ENCODE measurements at regions not wholly inside any gene's neighbourhood (a gene's known extent, or its start where the extent isn't known, plus 50 kb on each side); places are given as distances from the start of the nearest gene placed in this dataset.

GRCh38 chr6:137365707-137366437, 128.3 kb downstream of the OLIG3 start:
- TF ChIP-seq BACH2 (CRISPR knock-in tag; IDR thresholded peaks at IDR 0.05; ENCODE audit: borderline replicate concordance) = no peak
- no peak for TF ChIP-seq ZC3H10 (CRISPR knock-in tag; IDR thresholded peaks at IDR 0.05)
- no peak for TF ChIP-seq TCF4 (CRISPR knock-in tag; IDR thresholded peaks at IDR 0.05; ENCODE audit: borderline replicate concordance)
- no peak for ATAC-seq

GRCh38 chr6:137363805-137364138, 130.4 kb downstream of the OLIG3 start:
- no peak for TF ChIP-seq SNAI2 (CRISPR knock-in tag; IDR thresholded peaks at IDR 0.05)
- no peak for TF ChIP-seq TCF4 (CRISPR knock-in tag; IDR thresholded peaks at IDR 0.05; ENCODE audit: borderline replicate concordance)
- TF ChIP-seq ZFP3 (CRISPR knock-in tag; IDR thresholded peaks at IDR 0.05) = no peak
- no peak for TF ChIP-seq ZFP30 (CRISPR knock-in tag; IDR thresholded peaks at IDR 0.05)
- no peak for TF ChIP-seq TSHZ2 (CRISPR knock-in tag; IDR thresholded peaks at IDR 0.05)
- TF ChIP-seq TOX (CRISPR knock-in tag; IDR thresholded peaks at IDR 0.05; ENCODE audit: borderline replicate concordance) = no peak
- TF ChIP-seq PATZ1 (CRISPR knock-in tag; IDR thresholded peaks at IDR 0.05; ENCODE audit: borderline replicate concordance) = no peak
- no peak for TF ChIP-seq POU6F1 (CRISPR knock-in tag; IDR thresholded peaks at IDR 0.05; ENCODE audit: borderline replicate concordance, low read depth)
- TF ChIP-seq ZNF70 (CRISPR knock-in tag; IDR thresholded peaks at IDR 0.05) = no peak
- TF ChIP-seq ZNF8 (CRISPR knock-in tag; IDR thresholded peaks at IDR 0.05) = no peak
- no peak for TF ChIP-seq CSRNP3 (CRISPR knock-in tag; IDR thresholded peaks at IDR 0.05)
- no peak for TF ChIP-seq ARNTL (CRISPR knock-in tag; IDR thresholded peaks at IDR 0.05; ENCODE audit: borderline replicate concordance, low read depth)
- no peak for TF ChIP-seq ESRRG (CRISPR knock-in tag; IDR thresholded peaks at IDR 0.05)
- no peak for TF ChIP-seq PPARA (CRISPR knock-in tag; IDR thresholded peaks at IDR 0.05; ENCODE audit: borderline replicate concordance)
- TF ChIP-seq GLIS3 (CRISPR knock-in tag; IDR thresholded peaks at IDR 0.05) = no peak
- no peak for TF ChIP-seq OSR1 (CRISPR knock-in tag; IDR thresholded peaks at IDR 0.05)
- ATAC-seq = no peak

GRCh38 chr6:137362878-137363804, 131.1 kb downstream of the OLIG3 start:
- ATAC-seq = no peak
- TF ChIP-seq TCF4 (CRISPR knock-in tag; IDR thresholded peaks at IDR 0.05; ENCODE audit: borderline replicate concordance) (no peak), TOX (CRISPR knock-in tag; IDR thresholded peaks at IDR 0.05; ENCODE audit: borderline replicate concordance) (no peak), GLIS3 (CRISPR knock-in tag; IDR thresholded peaks at IDR 0.05) (no peak), ZFP3 (CRISPR knock-in tag; IDR thresholded peaks at IDR 0.05) (no peak), TSHZ2 (CRISPR knock-in tag; IDR thresholded peaks at IDR 0.05) (no peak)

Data from SK-N-SH treated with all-trans-retinoic acid at 6 μM for 48 hours (cell line).